K562 (cell line): ENCODE measurements at regions not wholly inside any gene's neighbourhood (a gene's known extent, or its start where the extent isn't known, plus 50 kb on each side); places are given as distances from the start of the nearest gene placed in this dataset.

Experiments used
- ATAC-seq: fragments of 200-7000 bp; cut with Tn5 transposase; 3 replicates; pipeline ENCODE4 v1.9.1; 2020; ENCODE audit warnings: moderate library complexity
- BruUV-seq: library from RNA; stranded (reverse); fragments of 400-500 nt; replicated peaks from 2 replicates; lab custom pipeline; 2021; lab: Mats Ljungman, UMichigan
- CTCF ChIA-PET: fragments of 300-600 bp; formaldehyde crosslinking; extraction: SDS; loops from one replicate; lab custom pipeline; 2021; ENCODE audit warnings: low intra/inter-chr PET ratio; lab: Yijun Ruan, JAX
- POLR2A ChIA-PET: fragments of 300-600, 350-650 bp; sonication (Branson Sonifier 250); formaldehyde crosslinking; extraction: SDS; loops from one replicate; lab custom pipeline; 2021; ENCODE audit warnings: antibody characterized with exemption, inconsistent platforms; lab: Yijun Ruan, JAX
- DNase-seq, 4 experiments: peaks; one replicate each; pipeline versions ENCODE4 v3.0.0 to v3.0.0-alpha.2; 2011 to 2018; ENCODE audit warnings: low spot score in 3 of 4, mixed read lengths in 3 of 4; ENCODE audit errors: extremely low read depth in 1 of 4
- FAIRE-seq: peaks from 2 replicates; lab custom pipeline; 2011; peaks lifted over from hg19 to GRCh38; lab: Jason Lieb, UNC
- H2AFZ ChIP-seq: 2 replicates; pipeline ENCODE4 v1.6.0; 2011; ENCODE audit warnings: low read depth, low read length, control low read depth, inconsistent platforms
- H3K27ac ChIP-seq: fragments of 200-600 bp; 3 replicates; pipeline ENCODE4 v1.8.0; 2011; ENCODE audit warnings: low read depth, mild to moderate bottlenecking, control low read depth, inconsistent platforms, low read length, moderate library complexity, mixed read lengths; ENCODE audit errors: extremely low read depth
- H3K27me3 ChIP-seq, 2 experiments: fragments of 300-600 bp in 1 of 2; 2 replicates in 1 of 2; 3 replicates in 1 of 2; pipeline versions ENCODE4 v1.6.0 to v1.8.0; 2011; ENCODE audit warnings: inconsistent platforms in 2 of 2, low read length in 2 of 2, mild to moderate bottlenecking in 1 of 2, mixed read lengths in 1 of 2, moderate library complexity in 1 of 2; ENCODE audit not compliant: control insufficient read depth in 2 of 2, insufficient read depth in 2 of 2
- H3K36me3 ChIP-seq: fragments of 300-600 bp; 3 replicates; pipeline ENCODE4 v1.8.0; 2011; ENCODE audit warnings: mild to moderate bottlenecking, low read length, inconsistent platforms; ENCODE audit not compliant: control insufficient read depth, insufficient read depth
- H3K4me1 ChIP-seq, 2 experiments: fragments of 200-600 bp in 1 of 2; replicated peaks in 1 of 2; 2 replicates in 1 of 2; 3 replicates in 1 of 2; pipeline versions ENCODE4 v1.5.1 to v1.8.0; 2011; ENCODE audit warnings: inconsistent platforms in 2 of 2, low read length in 2 of 2, mild to moderate bottlenecking in 1 of 2, mixed read lengths in 1 of 2, moderate library complexity in 1 of 2; ENCODE audit not compliant: control insufficient read depth in 2 of 2, insufficient read depth in 2 of 2
- H3K4me2 ChIP-seq: 2 replicates; pipeline ENCODE4 v1.6.1; 2011; ENCODE audit warnings: low read length, control low read depth, inconsistent platforms, mixed read lengths; ENCODE audit not compliant: insufficient read depth
- H3K4me3 ChIP-seq: fragments of 200-600 bp; sonication (generic), shearing (Covaris generic); 2 replicates; pipeline ENCODE4 v1.5.1; 2016; ENCODE audit warnings: control low read depth, inconsistent platforms
- H3K79me2 ChIP-seq: fragments of 200-600 bp; 3 replicates; pipeline ENCODE4 v1.8.0; 2011; ENCODE audit warnings: low read length, inconsistent platforms; ENCODE audit not compliant: control insufficient read depth, insufficient read depth
- H3K9ac ChIP-seq, 2 experiments: 2 replicates each; pipeline versions ENCODE4 v1.6.0 to v1.6.1; 2011; ENCODE audit warnings: low read depth in 2 of 2, low read length in 2 of 2, control low read depth in 1 of 2, inconsistent platforms in 1 of 2, mild to moderate bottlenecking in 1 of 2, mixed read lengths in 1 of 2; ENCODE audit not compliant: insufficient read depth in 1 of 2
- H3K9me1 ChIP-seq: one replicate; pipeline ENCODE4 v1.6.0; 2011; ENCODE audit warnings: inconsistent platforms, mild to moderate bottlenecking, low read length, moderate library complexity; ENCODE audit not compliant: control insufficient read depth, insufficient read depth
- H3K9me3 ChIP-seq: replicated peaks from 2 replicates; pipeline ENCODE4 v1.5.1; 2011; ENCODE audit warnings: low read depth, low read length, inconsistent platforms; ENCODE audit not compliant: control insufficient read depth, insufficient read depth
- H4K20me1 ChIP-seq: replicated peaks from 2 replicates; pipeline ENCODE4 v1.6.1; 2011; ENCODE audit warnings: low read length, inconsistent platforms, mixed read lengths; ENCODE audit not compliant: control insufficient read depth, insufficient read depth
- WGBS: fragments of 100-300 bp; shearing (Covaris generic); methylation state at CpG from one replicate; pipeline ENCODE4 v1.1.6; 2016; ENCODE audit warnings: low coverage, mixed read lengths; ENCODE audit not compliant: insufficient coverage; ENCODE audit errors: missing lambda C conversion rate; 5-methylcytosine and 5-hydroxymethylcytosine counted together
- in situ Hi-C: fragments of 300-500 bp; cut with MboI; formaldehyde crosslinking; loops from 4 replicates; pipeline ENCODE4 v1.15.0; 2018; ENCODE audit warnings: inconsistent platforms, mixed read lengths
- intact Hi-C: fragments of 100-400 bp; cut with micrococcal nuclease; formaldehyde crosslinking; loops from 2 replicates; pipeline ENCODE4 v1.14.2; 2022
- TF ChIP-seq, protein P1 (sequence below), 3 experiments: fragments of 200-800 bp in 1 of 3; fragments of 250-450 bp in 1 of 3; fragments of 450-650 bp in 1 of 3; sonication (Bioruptor Pico) in 1 of 3; sonication (Bioruptor generic) in 1 of 3; formaldehyde crosslinking in 1 of 3; IDR thresholded peaks; 2 replicates each; pipeline versions ENCODE4 v1.6.1 to v1.8.0; 2016 to 2022; ENCODE audit warnings: mild to moderate bottlenecking in 2 of 3, missing genetic modification characterization in 2 of 3, missing compliant biosample characterization in 1 of 3, moderate library complexity in 1 of 3
- TF ChIP-seq, protein P2 (sequence below): fragments of 450-650 bp; IDR thresholded peaks from 2 replicates; pipeline ENCODE4 v1.6.1; 2016; ENCODE audit warnings: low read depth

DNA sequence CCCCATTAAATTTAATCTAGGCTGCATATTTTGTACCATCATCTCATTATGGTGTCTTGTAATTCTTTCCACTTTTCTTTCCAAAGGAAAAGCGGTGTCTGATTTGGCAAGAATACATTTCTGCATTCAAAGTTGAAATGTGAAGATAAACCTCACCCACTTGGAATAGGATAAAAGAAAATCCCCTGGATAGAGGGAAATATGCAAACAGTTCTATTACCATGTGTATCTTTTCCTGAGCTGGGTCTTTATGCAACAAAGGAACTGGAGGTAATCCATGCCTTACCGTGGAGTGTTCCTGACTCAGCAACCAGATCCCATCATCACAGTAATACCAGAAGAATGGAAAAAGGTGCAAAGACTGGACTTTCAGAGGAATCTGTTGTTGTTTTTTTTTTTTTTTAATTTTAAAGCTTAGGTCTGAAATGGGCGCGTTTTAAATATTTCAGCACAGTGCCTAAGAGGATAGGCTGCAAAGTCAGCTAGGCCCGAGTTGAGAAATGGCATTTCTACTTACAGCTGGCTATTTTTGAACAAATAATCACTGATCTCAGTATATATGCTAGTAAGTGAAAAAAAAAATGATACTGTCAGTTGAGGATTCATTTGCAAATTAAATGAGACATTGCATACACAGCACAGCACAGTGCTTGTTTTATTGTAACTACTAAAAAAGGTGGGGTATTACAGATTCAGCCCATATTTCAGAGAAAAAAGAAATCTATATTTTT, 55.5 kb upstream of the ADAMTS9 start:
- no peak for ATAC-seq
- Histone ChIP-seq H3K9me3 (no peaks in the 10 kb centered on the region), H3K4me1 (no peaks in the 10 kb centered on the region; a peak in 1 of 5 replicates), H3K9me1 (no peaks in the 10 kb centered on the region), H3K27me3 (no peaks in the 10 kb centered on the region), H3K36me3 (no peaks in the 10 kb centered on the region), H3K9ac (no peak overlapping the region), H3K4me3 (no peak overlapping the region), H3K27ac (no peak overlapping the region)
- in situ Hi-C loops: no loop called here
- TF ChIP-seq, protein P1, sequence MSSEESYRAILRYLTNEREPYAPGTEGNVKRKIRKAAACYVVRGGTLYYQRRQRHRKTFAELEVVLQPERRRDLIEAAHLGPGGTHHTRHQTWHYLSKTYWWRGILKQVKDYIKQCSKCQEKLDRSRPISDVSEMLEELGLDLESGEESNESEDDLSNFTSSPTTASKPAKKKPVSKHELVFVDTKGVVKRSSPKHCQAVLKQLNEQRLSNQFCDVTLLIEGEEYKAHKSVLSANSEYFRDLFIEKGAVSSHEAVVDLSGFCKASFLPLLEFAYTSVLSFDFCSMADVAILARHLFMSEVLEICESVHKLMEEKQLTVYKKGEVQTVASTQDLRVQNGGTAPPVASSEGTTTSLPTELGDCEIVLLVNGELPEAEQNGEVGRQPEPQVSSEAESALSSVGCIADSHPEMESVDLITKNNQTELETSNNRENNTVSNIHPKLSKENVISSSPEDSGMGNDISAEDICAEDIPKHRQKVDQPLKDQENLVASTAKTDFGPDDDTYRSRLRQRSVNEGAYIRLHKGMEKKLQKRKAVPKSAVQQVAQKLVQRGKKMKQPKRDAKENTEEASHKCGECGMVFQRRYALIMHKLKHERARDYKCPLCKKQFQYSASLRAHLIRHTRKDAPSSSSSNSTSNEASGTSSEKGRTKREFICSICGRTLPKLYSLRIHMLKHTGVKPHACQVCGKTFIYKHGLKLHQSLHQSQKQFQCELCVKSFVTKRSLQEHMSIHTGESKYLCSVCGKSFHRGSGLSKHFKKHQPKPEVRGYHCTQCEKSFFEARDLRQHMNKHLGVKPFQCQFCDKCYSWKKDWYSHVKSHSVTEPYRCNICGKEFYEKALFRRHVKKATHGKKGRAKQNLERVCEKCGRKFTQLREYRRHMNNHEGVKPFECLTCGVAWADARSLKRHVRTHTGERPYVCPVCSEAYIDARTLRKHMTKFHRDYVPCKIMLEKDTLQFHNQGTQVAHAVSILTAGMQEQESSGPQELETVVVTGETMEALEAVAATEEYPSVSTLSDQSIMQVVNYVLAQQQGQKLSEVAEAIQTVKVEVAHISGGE (CRISPR knock-in tag; IDR thresholded peaks at IDR 0.05): peak in 1 of 3 experiments; percentile 45; a peak in 1 of 6 replicates
- TF ChIP-seq, protein P2, sequence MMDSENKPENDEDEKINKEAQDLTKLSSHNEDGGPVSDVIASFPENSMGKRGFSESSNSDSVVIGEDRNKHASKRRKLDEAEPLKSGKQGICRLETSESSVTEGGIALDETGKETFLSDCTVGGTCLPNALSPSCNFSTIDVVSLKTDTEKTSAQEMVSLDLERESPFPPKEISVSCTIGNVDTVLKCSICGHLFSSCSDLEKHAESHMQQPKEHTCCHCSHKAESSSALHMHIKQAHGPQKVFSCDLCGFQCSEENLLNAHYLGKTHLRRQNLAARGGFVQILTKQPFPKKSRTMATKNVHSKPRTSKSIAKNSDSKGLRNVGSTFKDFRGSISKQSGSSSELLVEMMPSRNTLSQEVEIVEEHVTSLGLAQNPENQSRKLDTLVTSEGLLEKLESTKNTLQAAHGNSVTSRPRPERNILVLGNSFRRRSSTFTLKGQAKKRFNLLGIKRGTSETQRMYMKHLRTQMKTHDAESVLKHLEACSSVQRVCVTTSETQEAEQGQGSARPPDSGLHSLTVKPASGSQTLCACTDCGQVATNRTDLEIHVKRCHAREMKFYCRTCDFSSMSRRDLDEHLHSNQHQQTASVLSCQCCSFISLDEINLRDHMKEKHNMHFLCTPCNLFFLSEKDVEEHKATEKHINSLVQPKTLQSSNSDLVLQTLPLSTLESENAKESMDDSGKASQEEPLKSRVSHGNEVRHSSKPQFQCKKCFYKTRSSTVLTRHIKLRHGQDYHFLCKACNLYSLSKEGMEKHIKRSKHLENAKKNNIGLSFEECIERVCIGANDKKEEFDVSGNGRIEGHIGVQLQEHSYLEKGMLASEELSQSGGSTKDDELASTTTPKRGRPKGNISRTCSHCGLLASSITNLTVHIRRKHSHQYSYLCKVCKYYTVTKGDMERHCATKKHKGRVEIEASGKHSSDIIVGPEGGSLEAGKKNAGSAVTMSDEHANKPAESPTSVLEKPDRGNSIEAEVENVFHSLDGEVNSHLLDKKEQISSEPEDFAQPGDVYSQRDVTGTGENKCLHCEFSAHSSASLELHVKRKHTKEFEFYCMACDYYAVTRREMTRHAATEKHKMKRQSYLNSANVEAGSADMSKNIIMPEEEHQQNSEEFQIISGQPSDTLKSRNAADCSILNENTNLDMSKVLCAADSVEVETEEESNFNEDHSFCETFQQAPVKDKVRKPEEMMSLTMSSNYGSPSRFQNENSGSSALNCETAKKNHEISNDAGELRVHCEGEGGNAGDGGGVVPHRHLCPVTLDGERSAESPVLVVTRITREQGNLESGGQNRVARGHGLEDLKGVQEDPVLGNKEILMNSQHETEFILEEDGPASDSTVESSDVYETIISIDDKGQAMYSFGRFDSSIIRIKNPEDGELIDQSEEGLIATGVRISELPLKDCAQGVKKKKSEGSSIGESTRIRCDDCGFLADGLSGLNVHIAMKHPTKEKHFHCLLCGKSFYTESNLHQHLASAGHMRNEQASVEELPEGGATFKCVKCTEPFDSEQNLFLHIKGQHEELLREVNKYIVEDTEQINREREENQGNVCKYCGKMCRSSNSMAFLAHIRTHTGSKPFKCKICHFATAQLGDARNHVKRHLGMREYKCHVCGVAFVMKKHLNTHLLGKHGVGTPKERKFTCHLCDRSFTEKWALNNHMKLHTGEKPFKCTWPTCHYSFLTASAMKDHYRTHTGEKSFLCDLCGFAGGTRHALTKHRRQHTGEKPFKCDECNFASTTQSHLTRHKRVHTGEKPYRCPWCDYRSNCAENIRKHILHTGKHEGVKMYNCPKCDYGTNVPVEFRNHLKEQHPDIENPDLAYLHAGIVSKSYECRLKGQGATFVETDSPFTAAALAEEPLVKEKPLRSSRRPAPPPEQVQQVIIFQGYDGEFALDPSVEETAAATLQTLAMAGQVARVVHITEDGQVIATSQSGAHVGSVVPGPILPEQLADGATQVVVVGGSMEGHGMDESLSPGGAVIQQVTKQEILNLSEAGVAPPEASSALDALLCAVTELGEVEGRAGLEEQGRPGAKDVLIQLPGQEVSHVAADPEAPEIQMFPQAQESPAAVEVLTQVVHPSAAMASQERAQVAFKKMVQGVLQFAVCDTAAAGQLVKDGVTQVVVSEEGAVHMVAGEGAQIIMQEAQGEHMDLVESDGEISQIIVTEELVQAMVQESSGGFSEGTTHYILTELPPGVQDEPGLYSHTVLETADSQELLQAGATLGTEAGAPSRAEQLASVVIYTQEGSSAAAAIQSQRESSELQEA: no peak
- TF ChIP-seq, all 486 proteins: peak for 1
- no peak overlapping the region for H3K4me2 ChIP-seq
- ChIA-PET CTCF (no interaction called here), POLR2A (no interaction called here)
- no TSS peak for BruUV-seq
- H3K79me2 ChIP-seq: no peaks in the 10 kb centered on the region
- no peak for DNase-seq
- intact Hi-C loops: no loop called here
- WGBS: 9% methylated on average over 5 of the region's 5 CpGs
- no peak for FAIRE-seq
- H2AFZ ChIP-seq: no peak overlapping the region
- H4K20me1 ChIP-seq: no peaks in the 10 kb centered on the region
